ENCODE measurements at regions not wholly inside any gene's neighbourhood (a gene's known extent, or its start where the extent isn't known, plus 50 kb on each side); places are given as distances from the start of the nearest gene placed in this dataset.
"Not testable (repeated sequence)": the region's sequence is repeated elsewhere in the genome, so short reads cannot be mapped to it uniquely, and the experiment has no call there.

GRCh38 chrX:140431521-140431920, 73.3 kb downstream of the SOX3 start:
- no peak overlapping the region for H3K27ac ChIP-seq
- POLR2A ChIA-PET (ENCODE audit: low non-redundant PET) = no interaction called here
- no peak for TF ChIP-seq CTCF (conservative IDR thresholded peaks at IDR 0.05; ENCODE audit: low read depth)
- DNase-seq (ENCODE audit: low spot score) = no peak
- CTCF ChIA-PET = no interaction called here

- POLR2A ChIA-PET (ENCODE audit: low non-redundant PET) = no interaction called here
- TF ChIP-seq CTCF (conservative IDR thresholded peaks at IDR 0.05; ENCODE audit: low read depth) = no peak
- no peak overlapping the region for H3K27ac ChIP-seq
- CTCF ChIA-PET = no interaction called here
- no peak for DNase-seq (ENCODE audit: low spot score)
These were observed 79.0 kb downstream of the SOX3 start for GRCh38 chrX:140425712-140426395.

GRCh38 chrX:140422501-140422900, 82.4 kb downstream of the SOX3 start:
- CTCF ChIA-PET = no interaction called here
- DNase-seq (ENCODE audit: low spot score) = no peak
- POLR2A ChIA-PET (ENCODE audit: low non-redundant PET) = no interaction called here

GRCh38 chrX:140402131-140402530, 102.7 kb downstream of the SOX3 start:
- POLR2A ChIA-PET (ENCODE audit: low non-redundant PET); CTCF ChIA-PET; H3K27ac ChIP-seq; DNase-seq (ENCODE audit: low spot score): not testable (repeated sequence)

More at GRCh38 chrX:140422501-140422900, 82.4 kb downstream of the SOX3 start:
- H3K27ac ChIP-seq = no peak overlapping the region
- TF ChIP-seq CTCF (conservative IDR thresholded peaks at IDR 0.05; ENCODE audit: low read depth) = no peak

- DNase-seq (ENCODE audit: low spot score); H3K27ac ChIP-seq; CTCF ChIA-PET; POLR2A ChIA-PET (ENCODE audit: low non-redundant PET): not testable (repeated sequence)
These were observed 108.5 kb downstream of the SOX3 start for GRCh38 chrX:140396326-140396725.

- no peak overlapping the region for H3K27ac ChIP-seq
- TF ChIP-seq CTCF (conservative IDR thresholded peaks at IDR 0.05; ENCODE audit: low read depth) = no peak
- ChIA-PET POLR2A (ENCODE audit: low non-redundant PET) (no interaction called here), CTCF (no interaction called here)
- DNase-seq (ENCODE audit: low spot score) = no peak
These were observed 111.4 kb downstream of the SOX3 start for GRCh38 chrX:140393507-140393906.

- ChIA-PET CTCF (no interaction called here), POLR2A (ENCODE audit: low non-redundant PET) (no interaction called here)
- H3K27ac ChIP-seq = no peak overlapping the region
- TF ChIP-seq CTCF (conservative IDR thresholded peaks at IDR 0.05; ENCODE audit: low read depth) = no peak
- no peak for DNase-seq (ENCODE audit: low spot score)
These were observed 113.6 kb downstream of the SOX3 start for GRCh38 chrX:140391313-140391712.

GRCh38 chrX:140389331-140389730, 115.5 kb downstream of the SOX3 start:
- TF ChIP-seq CTCF (conservative IDR thresholded peaks at IDR 0.05; ENCODE audit: low read depth) = no peak
- ChIA-PET POLR2A (ENCODE audit: low non-redundant PET) (no interaction called here), CTCF (no interaction called here)
- no peak overlapping the region for H3K27ac ChIP-seq
- DNase-seq (ENCODE audit: low spot score) = no peak
